OCI-LY3 (cell line): ENCODE measurements at regions not wholly inside any gene's neighbourhood (a gene's known extent, or its start where the extent isn't known, plus 50 kb on each side); places are given as distances from the start of the nearest gene placed in this dataset.

Source experiments
- CTCF ChIP-seq: fragments of 200-600, 300-600 bp; sonication (generic); IDR thresholded peaks from 2 replicates; pipeline ENCODE4 v1.5.1; 2014; ENCODE audit warnings: antibody characterized with exemption, low read length, low read depth
- EZH2phosphoT487 ChIP-seq: fragments of 200-600 bp; shearing (Covaris generic); IDR thresholded peaks from 2 replicates; pipeline ENCODE4 v1.6.1; 2018; ENCODE audit warnings: antibody characterized with exemption, mixed run types, low read depth

GRCh38 chr12:5138845-5139244 lies 95.2 kb downstream of the KCNA5 start:
- TF ChIP-seq CTCF (no peak), EZH2phosphoT487 (no peak)
